ENCODE measurements at regions not wholly inside any gene's neighbourhood (a gene's known extent, or its start where the extent isn't known, plus 50 kb on each side); places are given as distances from the start of the nearest gene placed in this dataset.

DNA sequence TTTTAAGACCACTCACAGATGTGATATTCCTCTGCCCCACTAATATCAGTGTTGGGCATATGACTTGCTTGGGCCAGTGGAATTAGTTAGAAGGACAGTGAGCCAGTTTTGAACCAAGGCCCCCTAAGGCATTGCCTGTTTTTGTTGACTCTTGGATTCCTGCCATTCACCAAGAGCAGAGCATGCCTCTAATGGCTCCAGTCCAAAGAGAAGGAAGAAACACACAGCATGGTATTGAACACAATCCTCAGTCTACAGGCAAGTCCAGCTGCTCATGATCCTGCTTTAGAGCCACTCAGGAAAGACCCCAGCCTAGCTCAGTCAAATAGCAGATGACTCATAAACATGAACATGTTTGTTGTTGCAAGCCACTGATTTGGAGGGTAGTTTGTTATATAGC, 1201.5 kb downstream of the BCL11B start:
- Mint-ChIP-seq H3K9me3 (peaks cover 11% of the 10 kb centered on the region; the same call in 1 of the 2 replicates), H3K27ac (peak overlapping the region; percentile 79; the same call in 1 of the 2 replicates), H3K36me3 (peaks cover 3% of the 10 kb centered on the region; the same call in 1 of the 2 replicates), H3K27me3 (ENCODE audit: low read depth) (no peaks in the 10 kb centered on the region; the same call in 1 of the 2 replicates), H3K4me3 (no peak overlapping the region), H3K4me1 (peaks cover 13% of the 10 kb centered on the region)
- DNase-seq (ENCODE audit: low spot score) (no peak), ATAC-seq (no peak)
- POLR2A ChIA-PET = no interaction called here
- CTCF ChIA-PET = interaction anchor here (1.2 kb wide), 1 partner anchor 92 kb away, joined by 3 read pairs; no protein-coding TSS in a partner anchor
- TF ChIP-seq CBFB (CRISPR knock-in tag; IDR thresholded peaks at IDR 0.05; ENCODE audit: low read depth) (no peak), ATF2 (CRISPR knock-in tag; IDR thresholded peaks at IDR 0.05; ENCODE audit: borderline replicate concordance, low read depth) (no peak), ZNF425 (CRISPR knock-in tag; conservative IDR thresholded peaks at IDR 0.05) (no peak), AR (CRISPR knock-in tag; IDR thresholded peaks at IDR 0.05) (no peak), ZNF138 (CRISPR knock-in tag; conservative IDR thresholded peaks at IDR 0.05) (no peak), ZNF263 (CRISPR knock-in tag; IDR thresholded peaks at IDR 0.05; ENCODE audit: low read depth) (no peak), SMAD4 (CRISPR knock-in tag; IDR thresholded peaks at IDR 0.05) (no peak)
- TF ChIP-seq, protein P1, sequence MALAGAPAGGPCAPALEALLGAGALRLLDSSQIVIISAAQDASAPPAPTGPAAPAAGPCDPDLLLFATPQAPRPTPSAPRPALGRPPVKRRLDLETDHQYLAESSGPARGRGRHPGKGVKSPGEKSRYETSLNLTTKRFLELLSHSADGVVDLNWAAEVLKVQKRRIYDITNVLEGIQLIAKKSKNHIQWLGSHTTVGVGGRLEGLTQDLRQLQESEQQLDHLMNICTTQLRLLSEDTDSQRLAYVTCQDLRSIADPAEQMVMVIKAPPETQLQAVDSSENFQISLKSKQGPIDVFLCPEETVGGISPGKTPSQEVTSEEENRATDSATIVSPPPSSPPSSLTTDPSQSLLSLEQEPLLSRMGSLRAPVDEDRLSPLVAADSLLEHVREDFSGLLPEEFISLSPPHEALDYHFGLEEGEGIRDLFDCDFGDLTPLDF (CRISPR knock-in tag; IDR thresholded peaks at IDR 0.05) = no peak
- TF ChIP-seq, protein P2, sequence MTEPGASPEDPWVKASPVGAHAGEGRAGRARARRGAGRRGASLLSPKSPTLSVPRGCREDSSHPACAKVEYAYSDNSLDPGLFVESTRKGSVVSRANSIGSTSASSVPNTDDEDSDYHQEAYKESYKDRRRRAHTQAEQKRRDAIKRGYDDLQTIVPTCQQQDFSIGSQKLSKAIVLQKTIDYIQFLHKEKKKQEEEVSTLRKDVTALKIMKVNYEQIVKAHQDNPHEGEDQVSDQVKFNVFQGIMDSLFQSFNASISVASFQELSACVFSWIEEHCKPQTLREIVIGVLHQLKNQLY (CRISPR knock-in tag; IDR thresholded peaks at IDR 0.05) = no peak
- TF ChIP-seq, protein P3, sequence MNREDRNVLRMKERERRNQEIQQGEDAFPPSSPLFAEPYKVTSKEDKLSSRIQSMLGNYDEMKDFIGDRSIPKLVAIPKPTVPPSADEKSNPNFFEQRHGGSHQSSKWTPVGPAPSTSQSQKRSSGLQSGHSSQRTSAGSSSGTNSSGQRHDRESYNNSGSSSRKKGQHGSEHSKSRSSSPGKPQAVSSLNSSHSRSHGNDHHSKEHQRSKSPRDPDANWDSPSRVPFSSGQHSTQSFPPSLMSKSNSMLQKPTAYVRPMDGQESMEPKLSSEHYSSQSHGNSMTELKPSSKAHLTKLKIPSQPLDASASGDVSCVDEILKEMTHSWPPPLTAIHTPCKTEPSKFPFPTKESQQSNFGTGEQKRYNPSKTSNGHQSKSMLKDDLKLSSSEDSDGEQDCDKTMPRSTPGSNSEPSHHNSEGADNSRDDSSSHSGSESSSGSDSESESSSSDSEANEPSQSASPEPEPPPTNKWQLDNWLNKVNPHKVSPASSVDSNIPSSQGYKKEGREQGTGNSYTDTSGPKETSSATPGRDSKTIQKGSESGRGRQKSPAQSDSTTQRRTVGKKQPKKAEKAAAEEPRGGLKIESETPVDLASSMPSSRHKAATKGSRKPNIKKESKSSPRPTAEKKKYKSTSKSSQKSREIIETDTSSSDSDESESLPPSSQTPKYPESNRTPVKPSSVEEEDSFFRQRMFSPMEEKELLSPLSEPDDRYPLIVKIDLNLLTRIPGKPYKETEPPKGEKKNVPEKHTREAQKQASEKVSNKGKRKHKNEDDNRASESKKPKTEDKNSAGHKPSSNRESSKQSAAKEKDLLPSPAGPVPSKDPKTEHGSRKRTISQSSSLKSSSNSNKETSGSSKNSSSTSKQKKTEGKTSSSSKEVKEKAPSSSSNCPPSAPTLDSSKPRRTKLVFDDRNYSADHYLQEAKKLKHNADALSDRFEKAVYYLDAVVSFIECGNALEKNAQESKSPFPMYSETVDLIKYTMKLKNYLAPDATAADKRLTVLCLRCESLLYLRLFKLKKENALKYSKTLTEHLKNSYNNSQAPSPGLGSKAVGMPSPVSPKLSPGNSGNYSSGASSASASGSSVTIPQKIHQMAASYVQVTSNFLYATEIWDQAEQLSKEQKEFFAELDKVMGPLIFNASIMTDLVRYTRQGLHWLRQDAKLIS (CRISPR knock-in tag; IDR thresholded peaks at IDR 0.05; ENCODE audit: borderline replicate concordance) = no peak

DNA sequence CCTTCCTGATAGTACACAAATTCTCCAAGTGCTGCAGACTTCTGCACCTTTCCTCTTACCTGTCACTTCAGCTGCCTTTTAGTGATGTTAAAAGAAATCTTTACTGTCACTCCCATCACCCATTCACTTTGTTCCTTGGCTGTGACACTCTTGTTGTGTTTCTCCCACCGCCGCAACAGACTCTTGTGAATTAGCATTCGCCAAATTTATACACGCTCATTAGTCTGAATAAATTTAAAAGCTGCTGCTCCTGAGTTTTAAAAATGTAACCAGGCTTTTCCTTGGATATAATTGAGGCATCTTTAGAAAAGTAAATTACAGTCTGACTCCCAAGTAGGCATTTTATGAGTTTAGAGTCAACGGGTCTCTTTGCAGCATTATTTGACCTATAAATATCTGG, 1197.9 kb downstream of the BCL11B start:
- POLR2A ChIA-PET = no interaction called here
- H3K36me3 Mint-ChIP-seq = peaks cover 3% of the 10 kb centered on the region; the same call in 1 of the 2 replicates
- no peaks in the 10 kb centered on the region; the same call in 1 of the 2 replicates for H3K27me3 Mint-ChIP-seq (ENCODE audit: low read depth)
- peaks cover 11% of the 10 kb centered on the region; the same call in 1 of the 2 replicates for H3K9me3 Mint-ChIP-seq
- ATAC-seq (no peak), DNase-seq (ENCODE audit: low spot score) (no peak)
- peaks cover 17% of the 10 kb centered on the region for H3K4me1 Mint-ChIP-seq
- H3K4me3 Mint-ChIP-seq = no peak overlapping the region
- TF ChIP-seq OVOL2 (CRISPR knock-in tag; IDR thresholded peaks at IDR 0.05; ENCODE audit: borderline replicate concordance) = no peak
- no peak for TF ChIP-seq NFYB (CRISPR knock-in tag; conservative IDR thresholded peaks at IDR 0.05; ENCODE audit: low read depth)
- no peak for TF ChIP-seq NR3C1 (CRISPR knock-in tag; conservative IDR thresholded peaks at IDR 0.05; ENCODE audit: low read depth)
- TF ChIP-seq NFE2L1 (CRISPR knock-in tag; IDR thresholded peaks at IDR 0.05) = no peak
- TF ChIP-seq NR2C2 (CRISPR knock-in tag; IDR thresholded peaks at IDR 0.05) = no peak
- no peak for TF ChIP-seq CBFB (CRISPR knock-in tag; IDR thresholded peaks at IDR 0.05; ENCODE audit: low read depth)
- TF ChIP-seq ZNF416 (CRISPR knock-in tag; IDR thresholded peaks at IDR 0.05) = no peak
- no peak for TF ChIP-seq ELF4 (CRISPR knock-in tag; IDR thresholded peaks at IDR 0.05; ENCODE audit: low read depth)
- no peak for TF ChIP-seq ZNF396 (CRISPR knock-in tag; IDR thresholded peaks at IDR 0.05; ENCODE audit: borderline replicate concordance)
- TF ChIP-seq, protein P2 (CRISPR knock-in tag; IDR thresholded peaks at IDR 0.05) = no peak
- no peak for TF ChIP-seq ZNF232 (CRISPR knock-in tag; IDR thresholded peaks at IDR 0.05)
- TF ChIP-seq SP1 (CRISPR knock-in tag; conservative IDR thresholded peaks at IDR 0.05) = no peak
- TF ChIP-seq GTF2I (CRISPR knock-in tag; conservative IDR thresholded peaks at IDR 0.05) = no peak
- no peak for TF ChIP-seq RORB (CRISPR knock-in tag; IDR thresholded peaks at IDR 0.05)
- H3K27ac Mint-ChIP-seq = no peak overlapping the region
- CTCF ChIA-PET = no interaction called here

Measured in WTC11 (cell line).